Retina (tissue), 1 donor: ENCODE measurements at regions not wholly inside any gene's neighbourhood (a gene's known extent, or its start where the extent isn't known, plus 50 kb on each side); places are given as distances from the start of the nearest gene placed in this dataset.

Experiments used
- DNase-seq: peaks from one replicate; pipeline ENCODE4 v3.0.0-alpha.2; 2016

GRCh38 chr22:48450188-48450825, 1377.4 kb downstream of the BRD1 start:
- no peak for DNase-seq

GRCh38 chr22:48449466-48450187, 1378.0 kb downstream of the BRD1 start:
- no peak for DNase-seq

GRCh38 chr22:48448821-48449220, 1378.9 kb downstream of the BRD1 start:
- no peak for DNase-seq

- no peak for DNase-seq
These were observed 1382.4 kb downstream of the BRD1 start for GRCh38 chr22:48445113-48445827.

- peak; percentile 81 for DNase-seq
These were observed 1383.2 kb downstream of the BRD1 start for GRCh38 chr22:48444320-48445112.

- no peak for DNase-seq
These were observed 1384.0 kb downstream of the BRD1 start for GRCh38 chr22:48443680-48444079.

GRCh38 chr22:48442663-48443062, 1385.0 kb downstream of the BRD1 start:
- DNase-seq = no peak

GRCh38 chr22:48441553-48441850, 1386.2 kb downstream of the BRD1 start:
- DNase-seq = no peak

GRCh38 chr22:48440673-48441552, 1386.8 kb downstream of the BRD1 start:
- DNase-seq = no peak

GRCh38 chr22:48440176-48440575, 1387.5 kb downstream of the BRD1 start:
- DNase-seq = no peak

GRCh38 chr22:48439560-48440135, 1388.0 kb downstream of the BRD1 start:
- DNase-seq = no peak

GRCh38 chr22:48438800-48439559, 1388.7 kb downstream of the BRD1 start:
- no peak for DNase-seq

- no peak for DNase-seq
These were observed 1389.6 kb downstream of the BRD1 start for GRCh38 chr22:48438096-48438495.

- no peak for DNase-seq
These were observed 1391.3 kb downstream of the BRD1 start for GRCh38 chr22:48436201-48436931.

- DNase-seq = no peak
These were observed 1392.8 kb downstream of the BRD1 start for GRCh38 chr22:48434868-48435250.

GRCh38 chr22:48434156-48434867, 1393.4 kb downstream of the BRD1 start:
- DNase-seq = no peak

GRCh38 chr22:48433647-48434046, 1394.0 kb downstream of the BRD1 start:
- no peak for DNase-seq

GRCh38 chr22:48432781-48433518, 1394.7 kb downstream of the BRD1 start:
- DNase-seq = no peak
